Epidermal melanocyte (primary cell): ENCODE measurements at regions not wholly inside any gene's neighbourhood (a gene's known extent, or its start where the extent isn't known, plus 50 kb on each side); places are given as distances from the start of the nearest gene placed in this dataset.
"Not testable (repeated sequence)": the region's sequence is repeated elsewhere in the genome, so short reads cannot be mapped to it uniquely, and the experiment has no call there.

Experiments used
- DNase-seq: peaks from one replicate; pipeline ENCODE4 v3.0.0; 2011; ENCODE audit warnings: low spot score; ENCODE audit not compliant: insufficient read length

DNA sequence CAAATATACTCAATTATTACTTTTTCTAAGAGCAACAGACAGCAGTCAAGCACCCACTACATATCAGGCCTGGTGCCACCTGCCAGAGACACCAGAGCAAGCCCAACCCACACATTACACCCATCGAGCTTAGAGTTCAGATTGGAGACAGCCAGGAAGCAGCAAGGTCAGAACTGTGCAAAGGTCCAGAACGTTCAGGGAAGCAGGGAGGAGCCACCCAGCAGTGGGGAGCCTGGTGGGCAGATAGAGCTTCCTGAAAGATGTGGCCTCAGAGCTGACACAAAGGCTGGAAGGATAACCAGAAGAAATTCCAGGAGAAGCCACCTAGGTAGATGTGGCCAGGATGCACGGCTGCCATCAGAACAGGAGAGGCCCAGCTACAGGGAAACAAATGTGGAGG, 440.5 kb upstream of the ID2 start:
- DNase-seq = no peak

- no peak for DNase-seq
These were observed 439.1 kb upstream of the ID2 start for GRCh38 chr2:8242739-8243138.

GRCh38 chr2:8243748-8244400, 438.0 kb upstream of the ID2 start:
- no peak for DNase-seq

DNA sequence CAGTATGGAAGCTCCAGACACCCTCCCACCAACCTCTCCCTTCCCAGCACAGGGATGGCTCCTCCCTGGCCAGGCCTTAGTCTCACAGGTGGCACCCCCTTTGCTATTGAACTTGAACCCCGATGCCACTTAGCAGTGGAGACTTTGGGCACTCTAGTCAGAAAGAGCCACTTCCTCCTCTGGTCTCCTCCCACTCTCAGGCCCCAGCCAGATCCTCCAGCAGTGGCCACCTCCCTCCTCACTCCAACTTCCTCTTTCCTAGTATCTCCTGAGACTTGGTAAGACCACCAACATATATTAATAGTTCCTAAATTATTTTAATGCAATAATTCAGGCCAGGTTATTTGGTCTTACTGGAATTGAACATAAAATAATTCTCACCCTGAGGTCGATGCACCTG, 437.2 kb upstream of the ID2 start:
- DNase-seq = no peak

DNA sequence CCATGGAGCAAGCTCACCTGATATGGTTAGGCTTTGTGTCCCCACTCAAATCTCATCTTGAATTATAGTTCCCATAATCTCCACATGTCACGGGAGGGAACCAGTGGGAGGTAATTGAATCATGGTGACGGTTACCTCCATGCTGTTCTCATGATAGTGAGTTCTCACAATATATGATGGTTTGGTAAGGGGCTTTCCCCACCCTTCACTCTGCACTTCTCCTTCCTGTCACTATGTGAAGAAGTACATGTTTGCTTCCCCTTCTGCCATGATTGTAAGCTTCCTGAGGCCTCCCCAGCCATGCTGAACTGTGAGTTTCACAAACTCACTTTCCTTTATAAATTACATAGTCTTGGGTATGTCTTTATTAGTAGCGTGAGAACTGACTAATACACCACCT, 435.7 kb upstream of the ID2 start:
- no peak for DNase-seq

DNA sequence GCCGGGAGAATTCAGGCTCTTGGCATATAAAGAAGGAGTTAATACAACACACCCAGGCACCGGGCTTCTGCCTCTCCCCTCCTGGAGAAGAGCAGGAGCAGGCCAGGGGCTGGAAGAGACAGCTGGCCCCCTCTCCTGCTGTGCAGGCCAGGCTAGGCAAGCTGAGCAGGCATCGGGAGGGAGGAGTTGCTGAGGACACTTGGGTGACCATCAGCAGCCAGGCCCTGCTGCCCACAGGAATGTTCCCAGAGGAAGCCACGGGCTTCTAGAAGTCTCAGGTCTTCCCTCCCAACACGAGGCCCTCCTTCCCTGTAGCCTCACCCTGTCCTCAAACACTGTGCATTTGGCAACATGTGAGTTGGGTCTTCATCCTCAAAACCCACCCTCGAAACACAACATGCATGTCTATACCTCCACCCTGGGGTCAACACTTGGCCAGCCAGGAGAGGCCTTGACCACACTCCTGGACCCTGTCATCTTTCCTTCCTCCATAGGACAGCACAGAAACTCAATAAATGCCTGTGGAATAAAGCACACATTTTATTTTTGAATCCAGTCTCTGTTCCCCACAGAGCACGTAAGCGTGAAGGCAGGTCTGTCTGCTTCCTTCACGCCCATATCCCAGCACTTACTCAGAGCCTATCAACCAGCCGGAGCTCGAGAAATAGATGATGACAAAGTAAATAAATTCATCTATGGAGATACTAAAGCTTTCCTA, 433.8 kb upstream of the ID2 start:
- DNase-seq = no peak

- no peak for DNase-seq
These were observed 433.3 kb upstream of the ID2 start for GRCh38 chr2:8248623-8248957.

DNA sequence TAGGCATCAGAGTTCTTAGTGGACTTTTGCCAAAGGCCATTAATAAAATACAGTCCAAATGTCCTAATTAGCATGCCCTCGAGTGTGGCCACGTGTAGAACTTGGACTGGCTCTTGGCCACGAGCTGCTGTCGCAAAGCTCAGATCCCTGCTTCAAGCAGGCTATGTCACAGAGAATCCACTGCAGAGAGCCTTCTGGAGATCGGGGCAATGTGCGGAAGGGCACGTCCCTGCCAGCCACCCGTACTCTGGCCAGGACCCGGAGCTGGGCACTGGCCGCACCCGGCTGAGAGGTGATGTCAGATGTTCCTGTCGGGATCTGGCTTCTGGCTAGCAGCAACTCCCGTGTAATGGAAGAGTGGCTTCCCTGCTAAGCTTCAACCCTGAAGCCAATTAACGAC, 432.7 kb upstream of the ID2 start:
- DNase-seq = no peak

DNA sequence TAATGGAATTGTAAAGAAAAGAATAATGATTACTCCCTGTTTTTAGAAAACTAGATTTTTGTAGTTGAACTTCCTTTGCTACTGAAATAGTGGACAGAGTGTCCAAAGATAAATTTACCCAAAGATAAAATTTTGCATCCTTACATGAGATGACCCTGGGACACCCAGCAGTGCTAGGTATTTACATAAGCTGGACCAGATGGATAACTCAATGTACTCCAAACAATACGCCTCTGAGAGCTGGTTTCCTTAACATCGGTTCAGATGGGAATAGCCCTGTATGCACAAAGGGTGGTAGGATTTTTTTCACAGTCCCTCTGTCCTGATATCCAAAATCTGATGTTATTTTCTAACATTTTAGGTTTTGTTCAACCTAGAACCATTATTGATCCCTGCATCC, 432.1 kb upstream of the ID2 start:
- no peak for DNase-seq

GRCh38 chr2:8250290-8250689, 431.6 kb upstream of the ID2 start:
- DNase-seq = not testable (repeated sequence)

DNA sequence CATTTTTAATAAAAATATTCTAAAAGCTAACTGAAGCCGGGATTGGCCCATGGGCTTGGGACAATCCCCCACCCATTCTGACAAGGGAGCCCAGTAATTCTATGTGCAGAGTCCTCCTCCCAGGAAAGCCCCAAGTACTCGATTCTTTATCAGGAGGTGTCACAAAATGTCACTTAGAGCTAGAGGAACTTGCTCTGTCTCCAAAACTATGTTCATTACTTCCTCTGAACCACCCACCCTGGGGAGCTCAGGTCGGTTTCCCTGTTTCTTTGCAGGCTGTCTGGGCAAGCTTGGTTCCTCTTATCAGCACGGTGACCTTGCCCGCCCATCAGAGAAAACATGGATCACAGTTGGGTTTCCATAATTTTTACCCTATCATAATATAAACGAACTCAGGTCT, 430.6 kb upstream of the ID2 start:
- no peak for DNase-seq

DNA sequence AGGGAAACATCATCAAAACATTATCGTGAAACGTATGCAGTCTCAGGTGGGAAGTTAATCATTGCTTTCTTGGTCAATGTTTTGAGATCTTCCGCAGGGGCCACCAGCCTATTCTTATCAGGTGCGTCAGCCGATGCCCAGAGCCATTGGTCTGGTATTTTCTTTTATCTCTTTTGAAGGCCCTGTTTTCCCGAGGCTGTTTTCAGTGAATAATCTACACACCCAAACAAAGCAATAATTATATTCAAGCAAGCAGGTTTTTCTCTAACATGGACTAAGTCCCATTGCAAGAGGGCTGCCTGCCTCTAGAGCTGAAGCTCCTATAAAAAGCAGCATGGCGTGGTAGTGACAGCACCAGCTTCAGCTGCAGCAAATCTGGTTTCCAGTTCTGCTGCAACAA, 430.0 kb upstream of the ID2 start:
- DNase-seq = no peak

DNA sequence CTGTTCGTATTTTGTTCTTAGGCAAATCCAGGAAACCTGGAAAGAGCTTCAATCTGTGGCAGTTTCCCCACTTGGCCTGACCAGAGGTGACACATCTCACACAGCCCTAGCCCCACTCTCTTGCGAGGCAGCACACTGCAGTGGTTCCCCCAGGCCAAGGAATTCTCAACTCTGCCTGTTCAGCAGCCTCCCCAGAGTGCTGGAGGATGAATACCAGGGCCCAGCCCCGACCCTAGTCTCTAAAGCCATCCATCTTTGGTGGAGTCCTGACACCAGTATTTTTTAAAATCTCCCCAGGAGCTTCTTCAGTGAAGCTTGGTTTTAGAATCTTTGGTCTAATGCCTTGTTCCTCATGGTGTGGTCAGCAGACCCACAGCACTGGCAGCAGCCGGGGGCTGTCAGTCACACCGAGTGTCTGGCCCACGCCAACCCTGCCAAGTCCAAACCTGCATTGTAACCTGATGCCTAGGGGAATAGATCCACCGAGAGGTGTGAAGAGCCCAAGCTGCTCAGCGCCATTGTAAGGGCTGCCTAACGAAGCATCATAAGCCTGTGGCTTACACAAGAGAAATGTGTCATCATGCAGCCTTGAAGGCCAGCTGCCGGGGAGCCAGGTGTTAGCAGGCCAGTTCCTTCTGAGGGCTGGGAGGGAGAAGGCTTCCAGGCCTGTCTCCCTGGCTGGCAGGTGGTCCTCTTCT, 428.7 kb upstream of the ID2 start:
- DNase-seq = no peak

GRCh38 chr2:8253781-8254180, 428.1 kb upstream of the ID2 start:
- DNase-seq = no peak

GRCh38 chr2:8254214-8254613, 427.6 kb upstream of the ID2 start:
- DNase-seq = not testable (repeated sequence)

DNA sequence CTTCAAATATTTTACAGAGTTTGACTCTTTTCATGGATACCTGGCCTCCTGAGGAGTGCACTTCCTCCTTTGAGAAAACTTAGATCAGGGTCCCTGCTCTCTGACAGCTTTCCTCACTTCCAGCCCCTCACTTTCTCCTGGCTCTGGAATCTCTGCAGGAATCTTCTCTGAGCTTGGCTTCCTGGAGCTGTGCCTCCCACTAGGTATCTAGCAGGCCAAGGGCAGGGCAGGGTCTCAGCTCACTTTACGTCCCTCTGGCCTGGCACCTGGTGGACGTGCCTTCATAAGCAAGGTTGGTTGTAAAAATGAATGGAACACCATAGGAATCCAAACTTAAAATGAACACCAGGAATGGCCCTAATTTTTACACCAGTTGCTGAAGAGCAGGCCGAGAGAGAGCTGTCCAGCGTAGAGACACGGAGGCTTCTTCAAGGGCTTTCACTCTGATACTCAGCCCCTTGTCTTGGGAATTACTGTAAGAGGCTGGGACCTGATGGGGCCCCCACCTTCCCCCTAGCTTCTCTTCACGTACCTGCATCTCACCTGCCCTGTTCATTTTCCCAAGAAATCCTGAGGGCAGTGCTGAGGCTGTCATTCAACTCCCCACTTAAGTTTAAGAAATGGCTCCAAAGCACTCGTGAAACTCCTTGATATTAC, 426.9 kb upstream of the ID2 start:
- no peak for DNase-seq

- no peak for DNase-seq
These were observed 426.4 kb upstream of the ID2 start for GRCh38 chr2:8255448-8255800.

GRCh38 chr2:8256905-8257304, 425.0 kb upstream of the ID2 start:
- no peak for DNase-seq

DNA sequence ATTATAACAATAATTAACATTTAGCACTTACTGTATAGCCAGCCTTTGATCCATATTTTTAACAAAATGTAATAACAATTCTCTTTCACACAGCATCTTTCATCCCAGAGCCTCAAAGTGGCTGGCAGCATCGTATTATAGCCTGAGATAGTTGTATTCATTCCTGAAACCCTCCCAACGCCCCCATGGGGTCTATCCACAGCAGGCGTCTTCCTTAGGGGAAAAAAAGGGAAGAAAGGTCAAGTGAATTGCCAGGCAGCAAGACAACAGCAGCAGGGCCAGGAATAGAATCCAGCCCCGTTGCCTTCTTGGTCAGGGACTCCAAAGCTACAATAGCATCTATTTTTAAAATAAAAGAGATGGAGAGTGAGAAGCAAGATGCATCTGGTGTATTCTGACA, 424.4 kb upstream of the ID2 start:
- no peak for DNase-seq

GRCh38 chr2:8258406-8258805, 423.4 kb upstream of the ID2 start:
- no peak for DNase-seq

- no peak for DNase-seq
These were observed 422.6 kb upstream of the ID2 start for GRCh38 chr2:8259106-8259840.

DNA sequence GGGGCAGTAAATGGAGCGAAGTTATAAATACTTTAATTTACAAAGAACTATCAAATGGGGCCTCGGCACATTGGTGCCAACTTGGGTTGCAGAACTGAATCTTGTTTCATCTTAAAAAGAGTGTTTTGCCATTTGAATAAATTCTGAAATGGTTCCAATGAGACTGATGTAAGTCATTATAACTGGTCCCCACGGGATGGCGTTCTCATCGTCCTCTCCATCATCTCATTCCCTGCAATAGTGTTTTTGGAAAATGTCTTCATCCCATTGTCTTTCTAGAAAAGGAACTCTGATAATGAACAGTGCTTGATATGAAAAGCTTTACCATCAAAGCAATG, 422.0 kb upstream of the ID2 start:
- no peak for DNase-seq
